Neural crest cell (in vitro differentiated cells): ENCODE measurements at regions not wholly inside any gene's neighbourhood (a gene's known extent, or its start where the extent isn't known, plus 50 kb on each side); places are given as distances from the start of the nearest gene placed in this dataset.

Experiments
- DNase-seq: peaks from one replicate; pipeline ENCODE4 v3.0.0; 2021; ENCODE audit warnings: low read depth, mixed read lengths, low spot score
- H3K27ac Mint-ChIP-seq: one replicate; pipeline ENCODE4 v1.8.0; 2021; ENCODE audit warnings: mild to moderate bottlenecking, mixed read lengths; ENCODE audit not compliant: unreplicated experiment
- H3K27me3 Mint-ChIP-seq: 2 replicates; pipeline ENCODE4 v1.8.0; 2021; ENCODE audit warnings: low read depth, mild to moderate bottlenecking, mixed read lengths
- H3K36me3 Mint-ChIP-seq: 2 replicates; pipeline ENCODE4 v1.8.0; 2021; ENCODE audit warnings: low read depth, mild to moderate bottlenecking, mixed read lengths
- H3K4me1 Mint-ChIP-seq: 2 replicates; pipeline ENCODE4 v1.8.0; 2021; ENCODE audit warnings: mixed read lengths
- H3K4me3 Mint-ChIP-seq: one replicate; pipeline ENCODE4 v1.8.0; 2021; ENCODE audit warnings: mild to moderate bottlenecking, mixed read lengths
- H3K9me3 Mint-ChIP-seq: 2 replicates; pipeline ENCODE4 v1.8.0; 2021; ENCODE audit warnings: mixed read lengths
- CTCF ChIP-seq: fragments of 200-600 bp; sonication (generic); conservative IDR thresholded peaks from 2 replicates; pipeline ENCODE4 v1.5.0; 2021; ENCODE audit warnings: antibody characterized with exemption, mild to moderate bottlenecking

DNA sequence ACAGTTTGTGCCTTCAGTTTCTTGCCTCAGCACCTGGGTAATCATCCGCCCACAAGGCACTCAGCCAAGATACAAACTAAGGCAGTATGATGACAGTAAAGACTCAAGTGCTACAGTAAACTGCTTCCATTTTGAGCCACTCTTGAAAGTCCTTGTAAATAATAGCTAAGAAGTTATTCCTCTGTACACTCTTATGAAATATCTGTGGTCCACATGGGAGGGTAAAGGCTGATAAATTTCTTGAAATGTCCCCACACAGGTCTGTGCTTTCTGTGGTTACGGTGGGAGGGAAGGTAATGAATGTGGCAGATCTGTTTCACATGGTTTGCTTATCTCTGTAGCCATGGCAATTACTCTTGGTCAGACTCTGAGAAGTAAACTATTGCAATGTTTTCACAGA lies 551.0 kb upstream of the ZWINT start:
- DNase-seq = no peak
- H3K36me3 Mint-ChIP-seq = no peaks in the 10 kb centered on the region
- no peaks in the 10 kb centered on the region for H3K27me3 Mint-ChIP-seq
- no peak for TF ChIP-seq CTCF
- H3K9me3 Mint-ChIP-seq = no peaks in the 10 kb centered on the region
- H3K4me1 Mint-ChIP-seq = peaks cover under 1% of the 10 kb centered on the region
- no peak overlapping the region for H3K27ac Mint-ChIP-seq
- no peak overlapping the region for H3K4me3 Mint-ChIP-seq

- H3K36me3 Mint-ChIP-seq = no peaks in the 10 kb centered on the region
- no peaks in the 10 kb centered on the region for H3K27me3 Mint-ChIP-seq
- no peak for DNase-seq
- H3K4me1 Mint-ChIP-seq = no peaks in the 10 kb centered on the region
- no peak overlapping the region for H3K4me3 Mint-ChIP-seq
- no peaks in the 10 kb centered on the region for H3K9me3 Mint-ChIP-seq
- no peak for TF ChIP-seq CTCF
- H3K27ac Mint-ChIP-seq = no peak overlapping the region
These were observed 544.0 kb upstream of the ZWINT start for GRCh38 chr10:56905051-56905450.

DNA sequence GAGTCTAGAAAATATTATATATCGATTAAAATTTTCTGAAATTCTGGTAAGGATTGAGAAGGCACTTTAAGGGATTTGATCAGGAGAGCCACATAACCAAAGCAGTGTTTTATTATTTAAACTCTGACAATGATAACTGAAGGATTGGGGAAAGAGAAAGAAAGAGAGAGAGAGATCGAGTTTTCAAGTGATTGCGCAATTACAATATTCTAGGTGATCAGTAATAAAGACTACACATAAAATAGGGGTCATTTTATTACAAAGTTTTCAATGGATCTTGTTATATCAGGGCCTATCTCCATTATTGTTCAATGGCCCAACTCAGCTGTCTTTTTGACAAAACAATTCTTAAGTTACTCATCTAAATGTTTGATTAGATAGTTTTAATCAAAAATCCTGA lies 541.5 kb upstream of the ZWINT start:
- Mint-ChIP-seq H3K27me3 (no peaks in the 10 kb centered on the region), H3K9me3 (no peaks in the 10 kb centered on the region), H3K27ac (no peak overlapping the region), H3K4me1 (no peaks in the 10 kb centered on the region), H3K4me3 (no peak overlapping the region), H3K36me3 (no peaks in the 10 kb centered on the region)
- DNase-seq = no peak
- TF ChIP-seq CTCF = no peak

DNA sequence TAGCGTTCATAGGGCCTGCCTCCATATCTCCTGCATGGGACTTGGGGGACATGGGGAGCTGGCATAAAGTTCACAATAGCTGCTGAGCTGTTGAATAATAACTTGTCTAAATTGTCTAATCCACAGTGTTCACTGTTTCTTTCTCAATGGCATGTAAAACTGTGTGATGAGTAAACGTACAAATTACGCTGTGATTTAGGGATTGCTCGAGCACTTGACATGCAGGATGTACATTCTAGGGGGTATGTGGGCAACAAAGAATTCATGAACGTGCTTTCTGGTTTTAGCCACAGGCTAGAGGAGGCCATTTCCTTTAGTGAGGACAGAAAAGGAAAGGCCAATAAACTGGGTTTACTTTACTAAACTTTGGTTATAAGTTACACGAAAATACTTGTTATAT lies 534.2 kb upstream of the ZWINT start:
- TF ChIP-seq CTCF = no peak
- Mint-ChIP-seq H3K9me3 (peaks cover 2% of the 10 kb centered on the region), H3K27me3 (no peaks in the 10 kb centered on the region), H3K27ac (no peak overlapping the region), H3K4me3 (no peak overlapping the region), H3K4me1 (no peaks in the 10 kb centered on the region), H3K36me3 (no peaks in the 10 kb centered on the region)
- DNase-seq = no peak

DNA sequence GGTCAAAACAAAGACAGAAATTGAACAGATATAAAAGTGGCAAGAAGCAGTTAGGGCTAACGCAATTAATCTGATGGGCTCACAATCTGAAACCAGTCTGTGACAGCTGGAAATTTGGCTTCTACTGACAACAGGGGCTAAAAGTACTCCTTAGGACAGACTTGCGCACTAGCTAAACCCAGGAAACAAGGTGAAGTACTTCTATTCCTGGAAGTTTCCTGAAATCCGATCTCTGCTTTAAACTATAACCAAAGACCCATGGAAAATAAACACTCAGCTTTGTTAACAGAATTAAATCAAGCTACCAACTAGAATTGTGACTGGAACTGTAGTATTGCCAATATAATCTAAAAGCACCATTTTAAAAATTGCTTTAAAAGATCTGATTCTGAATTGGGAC lies 520.2 kb upstream of the ZWINT start:
- no peak overlapping the region for H3K4me3 Mint-ChIP-seq
- no peaks in the 10 kb centered on the region for H3K36me3 Mint-ChIP-seq
- no peak for DNase-seq
- no peaks in the 10 kb centered on the region for H3K27me3 Mint-ChIP-seq
- H3K4me1 Mint-ChIP-seq = no peaks in the 10 kb centered on the region
- no peak for TF ChIP-seq CTCF
- peaks cover 3% of the 10 kb centered on the region for H3K9me3 Mint-ChIP-seq
- no peak overlapping the region for H3K27ac Mint-ChIP-seq

DNA sequence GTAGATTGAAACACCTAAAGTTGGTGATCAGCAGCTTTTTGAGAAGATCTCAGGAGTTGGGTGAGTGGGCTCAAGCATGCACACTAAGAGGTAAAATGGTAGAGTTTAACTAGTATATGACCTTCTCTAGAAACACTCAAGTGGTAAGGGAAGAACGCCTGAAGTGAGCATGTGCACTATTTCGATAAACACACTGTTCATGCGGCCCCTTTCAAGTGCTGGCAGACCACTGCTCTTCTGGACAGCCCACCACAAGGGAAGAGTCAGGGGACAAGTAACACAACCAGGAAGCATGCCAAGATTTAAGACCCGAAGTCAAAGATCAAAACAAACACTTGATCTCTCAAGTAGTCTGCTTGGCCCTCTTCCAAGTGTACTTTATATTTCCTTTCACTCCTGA lies 519.5 kb upstream of the ZWINT start:
- Mint-ChIP-seq H3K9me3 (peaks cover 3% of the 10 kb centered on the region), H3K36me3 (no peaks in the 10 kb centered on the region), H3K27ac (no peak overlapping the region), H3K4me1 (no peaks in the 10 kb centered on the region), H3K4me3 (no peak overlapping the region), H3K27me3 (no peaks in the 10 kb centered on the region)
- no peak for DNase-seq
- no peak for TF ChIP-seq CTCF
